ENCODE measurements at regions not wholly inside any gene's neighbourhood (a gene's known extent, or its start where the extent isn't known, plus 50 kb on each side); places are given as distances from the start of the nearest gene placed in this dataset.
"Not testable (repeated sequence)": the region's sequence is repeated elsewhere in the genome, so short reads cannot be mapped to it uniquely, and the experiment has no call there.

- H3K4me3 Mint-ChIP-seq, result no peak overlapping the region
- DNase-seq (ENCODE audit: low spot score in 2 of 2) (no peak), ATAC-seq (replicated peaks; ENCODE audit: extremely low read depth, poor library complexity, severe bottlenecking) (no peak)
- H3K36me3 Mint-ChIP-seq (ENCODE audit: insufficient read depth), result no peaks in the 10 kb centered on the region
- H3K4me1 Mint-ChIP-seq, result no peaks in the 10 kb centered on the region
- peaks cover 74% of the 10 kb centered on the region for H3K27me3 Mint-ChIP-seq
- H3K9me3 Mint-ChIP-seq, result no peaks in the 10 kb centered on the region
- H3K27ac Mint-ChIP-seq (ENCODE audit: low read depth), result no peak overlapping the region
Measured at GRCh38 chr10:78599122-78599853, 469.5 kb upstream of the ZMIZ1 start.

GRCh38 chr10:78600121-78600665, 468.6 kb upstream of the ZMIZ1 start:
- no peak for ATAC-seq (replicated peaks; ENCODE audit: extremely low read depth, poor library complexity, severe bottlenecking)
- H3K4me3 Mint-ChIP-seq, result no peak overlapping the region
- H3K27me3 Mint-ChIP-seq, result peaks cover 80% of the 10 kb centered on the region
- no peak for DNase-seq (ENCODE audit: low spot score in 2 of 2)
- H3K27ac Mint-ChIP-seq (ENCODE audit: low read depth), result no peak overlapping the region
- H3K36me3 Mint-ChIP-seq (ENCODE audit: insufficient read depth), result no peaks in the 10 kb centered on the region
- H3K9me3 Mint-ChIP-seq, result no peaks in the 10 kb centered on the region
- no peaks in the 10 kb centered on the region for H3K4me1 Mint-ChIP-seq

- Mint-ChIP-seq H3K4me3 (no peak overlapping the region), H3K27ac (ENCODE audit: low read depth) (no peak overlapping the region)
Measured at GRCh38 chr10:78600740-78601139, 468.0 kb upstream of the ZMIZ1 start.

GRCh38 chr10:78602201-78602932, 466.4 kb upstream of the ZMIZ1 start:
- Mint-ChIP-seq H3K4me3 (no peak overlapping the region), H3K4me1 (no peaks in the 10 kb centered on the region), H3K36me3 (ENCODE audit: insufficient read depth) (no peaks in the 10 kb centered on the region), H3K27ac (ENCODE audit: low read depth) (no peak overlapping the region), H3K9me3 (no peaks in the 10 kb centered on the region), H3K27me3 (peaks cover 65% of the 10 kb centered on the region)
- DNase-seq (ENCODE audit: low spot score in 2 of 2), result no peak
- no peak for ATAC-seq (replicated peaks; ENCODE audit: extremely low read depth, poor library complexity, severe bottlenecking)

More at GRCh38 chr10:78600740-78601139, 468.0 kb upstream of the ZMIZ1 start:
- no peaks in the 10 kb centered on the region for H3K36me3 Mint-ChIP-seq (ENCODE audit: insufficient read depth)
- peaks cover 74% of the 10 kb centered on the region for H3K27me3 Mint-ChIP-seq
- no peaks in the 10 kb centered on the region for H3K9me3 Mint-ChIP-seq
- no peak for ATAC-seq (replicated peaks; ENCODE audit: extremely low read depth, poor library complexity, severe bottlenecking)
- DNase-seq (ENCODE audit: low spot score in 2 of 2), result no peak
- H3K4me1 Mint-ChIP-seq, result no peaks in the 10 kb centered on the region

GRCh38 chr10:78604286-78604685, 464.5 kb upstream of the ZMIZ1 start:
- H3K27me3 Mint-ChIP-seq, result peaks cover 55% of the 10 kb centered on the region
- ATAC-seq (replicated peaks; ENCODE audit: extremely low read depth, poor library complexity, severe bottlenecking) (no peak), DNase-seq (ENCODE audit: low spot score in 2 of 2) (no peak)
- no peaks in the 10 kb centered on the region for H3K4me1 Mint-ChIP-seq
- no peak overlapping the region for H3K27ac Mint-ChIP-seq (ENCODE audit: low read depth)
- H3K9me3 Mint-ChIP-seq, result no peaks in the 10 kb centered on the region
- no peak overlapping the region for H3K4me3 Mint-ChIP-seq
- H3K36me3 Mint-ChIP-seq (ENCODE audit: insufficient read depth), result no peaks in the 10 kb centered on the region

GRCh38 chr10:78604721-78605120, 464.0 kb upstream of the ZMIZ1 start:
- Mint-ChIP-seq H3K27ac (ENCODE audit: low read depth) (no peak overlapping the region), H3K27me3 (peaks cover 53% of the 10 kb centered on the region), H3K36me3 (ENCODE audit: insufficient read depth) (no peaks in the 10 kb centered on the region), H3K4me1 (no peaks in the 10 kb centered on the region), H3K4me3 (no peak overlapping the region), H3K9me3 (no peaks in the 10 kb centered on the region)
- ATAC-seq (replicated peaks; ENCODE audit: extremely low read depth, poor library complexity, severe bottlenecking), result no peak
- no peak for DNase-seq (ENCODE audit: low spot score in 2 of 2)

GRCh38 chr10:78605800-78606350, 462.9 kb upstream of the ZMIZ1 start:
- Mint-ChIP-seq H3K36me3 (ENCODE audit: insufficient read depth) (no peaks in the 10 kb centered on the region), H3K27me3 (peaks cover 53% of the 10 kb centered on the region), H3K9me3 (peaks cover 6% of the 10 kb centered on the region), H3K27ac (ENCODE audit: low read depth) (no peak overlapping the region), H3K4me3 (no peak overlapping the region), H3K4me1 (no peaks in the 10 kb centered on the region)
- ATAC-seq (replicated peaks; ENCODE audit: extremely low read depth, poor library complexity, severe bottlenecking) (no peak), DNase-seq (ENCODE audit: low spot score in 2 of 2) (no peak)

GRCh38 chr10:78606766-78607165, 462.0 kb upstream of the ZMIZ1 start:
- DNase-seq (ENCODE audit: low spot score in 2 of 2); ATAC-seq (replicated peaks; ENCODE audit: extremely low read depth, poor library complexity, severe bottlenecking); H3K4me3 Mint-ChIP-seq; H3K9me3 Mint-ChIP-seq; H3K36me3 Mint-ChIP-seq (ENCODE audit: insufficient read depth); H3K27ac Mint-ChIP-seq (ENCODE audit: low read depth); H3K4me1 Mint-ChIP-seq: not testable (repeated sequence)
- peaks cover 53% of the 10 kb centered on the region for H3K27me3 Mint-ChIP-seq

- peaks cover 6% of the 10 kb centered on the region for H3K9me3 Mint-ChIP-seq
- ATAC-seq (replicated peaks; ENCODE audit: extremely low read depth, poor library complexity, severe bottlenecking) (no peak), DNase-seq (ENCODE audit: low spot score in 2 of 2) (no peak)
- no peak overlapping the region for H3K27ac Mint-ChIP-seq (ENCODE audit: low read depth)
- H3K4me1 Mint-ChIP-seq, result no peaks in the 10 kb centered on the region
- H3K4me3 Mint-ChIP-seq, result no peak overlapping the region
- H3K36me3 Mint-ChIP-seq (ENCODE audit: insufficient read depth), result no peaks in the 10 kb centered on the region
- peaks cover 47% of the 10 kb centered on the region for H3K27me3 Mint-ChIP-seq
Measured at GRCh38 chr10:78609976-78610375, 458.8 kb upstream of the ZMIZ1 start.

- Mint-ChIP-seq H3K9me3 (peaks cover 6% of the 10 kb centered on the region), H3K27me3 (peaks cover 65% of the 10 kb centered on the region), H3K27ac (ENCODE audit: low read depth) (no peak overlapping the region), H3K4me1 (no peaks in the 10 kb centered on the region), H3K36me3 (ENCODE audit: insufficient read depth) (peaks cover 3% of the 10 kb centered on the region), H3K4me3 (no peak overlapping the region)
- DNase-seq (ENCODE audit: low spot score in 2 of 2), result no peak
- no peak for ATAC-seq (replicated peaks; ENCODE audit: extremely low read depth, poor library complexity, severe bottlenecking)
Measured at GRCh38 chr10:78613132-78613531, 455.6 kb upstream of the ZMIZ1 start.

GRCh38 chr10:78614267-78614666, 454.5 kb upstream of the ZMIZ1 start:
- Mint-ChIP-seq H3K36me3 (ENCODE audit: insufficient read depth) (peaks cover 3% of the 10 kb centered on the region), H3K4me1 (no peaks in the 10 kb centered on the region), H3K4me3 (no peak overlapping the region), H3K27me3 (peaks cover 60% of the 10 kb centered on the region), H3K9me3 (peaks cover 6% of the 10 kb centered on the region), H3K27ac (ENCODE audit: low read depth) (no peak overlapping the region)
- no peak for DNase-seq (ENCODE audit: low spot score in 2 of 2)
- ATAC-seq (replicated peaks; ENCODE audit: extremely low read depth, poor library complexity, severe bottlenecking), result no peak

GRCh38 chr10:78614744-78615143, 454.0 kb upstream of the ZMIZ1 start:
- ATAC-seq (replicated peaks; ENCODE audit: extremely low read depth, poor library complexity, severe bottlenecking), result no peak
- DNase-seq (ENCODE audit: low spot score in 2 of 2), result no peak
- Mint-ChIP-seq H3K27me3 (peaks cover 60% of the 10 kb centered on the region), H3K36me3 (ENCODE audit: insufficient read depth) (peaks cover 3% of the 10 kb centered on the region), H3K9me3 (peaks cover 6% of the 10 kb centered on the region), H3K27ac (ENCODE audit: low read depth) (no peak overlapping the region), H3K4me3 (no peak overlapping the region), H3K4me1 (no peaks in the 10 kb centered on the region)

Measured in central memory CD8-positive, alpha-beta T cell (primary cell).